Endothelial cell of umbilical vein (primary cell): ENCODE measurements at regions not wholly inside any gene's neighbourhood (a gene's known extent, or its start where the extent isn't known, plus 50 kb on each side); places are given as distances from the start of the nearest gene placed in this dataset.

Experiments used
- BruUV-seq: library from RNA; stranded (reverse); fragments of 400-500 nt; replicated peaks from 2 replicates; lab custom pipeline; 2021; lab: Mats Ljungman, UMichigan
- CTCF ChIA-PET: fragments of 300-600, 350-600 bp; sonication (Branson Sonifier 250); formaldehyde crosslinking; loops from one replicate; lab custom pipeline; 2021; ENCODE audit warnings: antibody characterized with exemption, inconsistent platforms; lab: Charles Lee
- POLR2A ChIA-PET: fragments of 300-600, 350-600 bp; sonication (Branson Sonifier 250); formaldehyde crosslinking; loops from one replicate; lab custom pipeline; 2021; ENCODE audit warnings: antibody characterized with exemption, inconsistent platforms; lab: Charles Lee
- DNase-seq: peaks from one replicate; pipeline ENCODE4 v3.0.0-alpha.2; 2011; ENCODE audit warnings: low read depth, low spot score
- FAIRE-seq: peaks from 2 replicates; lab custom pipeline; 2011; peaks lifted over from hg19 to GRCh38; lab: Jason Lieb, UNC
- H2AFZ ChIP-seq: 2 replicates; pipeline ENCODE4 v1.6.0; 2012; ENCODE audit warnings: low read depth, low read length, control low read depth, inconsistent platforms
- H3K27ac ChIP-seq: 2 replicates; pipeline ENCODE4 v1.5.1; 2011; ENCODE audit warnings: low read depth, mild to moderate bottlenecking, control low read depth, low read length, moderate library complexity; ENCODE audit not compliant: insufficient read depth
- H3K27me3 ChIP-seq, 2 experiments: 2 replicates each; pipeline versions ENCODE4 v1.6.0 to v1.6.1; 2011; ENCODE audit warnings: low read length in 2 of 2, mixed read lengths in 1 of 2; ENCODE audit not compliant: control insufficient read depth in 2 of 2, insufficient read depth in 2 of 2
- H3K36me3 ChIP-seq, 2 experiments: 2 replicates in 1 of 2; 3 replicates in 1 of 2; pipeline ENCODE4 v1.5.1; 2011; ENCODE audit warnings: low read length in 2 of 2, mild to moderate bottlenecking in 1 of 2, moderate library complexity in 1 of 2; ENCODE audit not compliant: control insufficient read depth in 2 of 2, insufficient read depth in 2 of 2; ENCODE audit errors: extremely low read depth in 1 of 2
- H3K4me1 ChIP-seq: 3 replicates; pipeline ENCODE4 v1.5.1; 2011; ENCODE audit warnings: mild to moderate bottlenecking, low read length; ENCODE audit not compliant: control insufficient read depth, insufficient read depth; ENCODE audit errors: extremely low read depth
- H3K4me2 ChIP-seq: 2 replicates; pipeline ENCODE4 v1.6.1; 2011; ENCODE audit warnings: low read length, control low read depth, mixed read lengths; ENCODE audit not compliant: insufficient read depth
- H3K4me3 ChIP-seq, 3 experiments: fragments of 200-600 bp in 1 of 3; sonication (generic), shearing (Covaris generic) in 1 of 3; replicated peaks in 1 of 3; 2 replicates each; pipeline ENCODE4 v1.5.1; 2011 to 2016; ENCODE audit warnings: control low read depth in 3 of 3, low read length in 3 of 3, mild to moderate bottlenecking in 2 of 3, inconsistent platforms in 1 of 3, low read depth in 1 of 3, moderate library complexity in 1 of 3; ENCODE audit not compliant: insufficient read depth in 1 of 3
- H3K79me2 ChIP-seq: 2 replicates; pipeline ENCODE4 v1.6.0; 2012; ENCODE audit warnings: low read length, inconsistent platforms; ENCODE audit not compliant: control insufficient read depth, insufficient read depth
- H3K9ac ChIP-seq: replicated peaks from 2 replicates; pipeline ENCODE3; 2011; ENCODE audit warnings: low read length, control low read depth; ENCODE audit not compliant: insufficient read depth; ENCODE audit errors: extremely low read depth
- H3K9me1 ChIP-seq: replicated peaks from 3 replicates; pipeline ENCODE4 v1.6.0; 2011; ENCODE audit warnings: mild to moderate bottlenecking, low read length; ENCODE audit not compliant: control insufficient read depth, insufficient read depth; ENCODE audit errors: extremely low read depth
- H3K9me3 ChIP-seq: replicated peaks from 2 replicates; pipeline ENCODE4 v1.5.1; 2012; ENCODE audit warnings: low read length, inconsistent platforms; ENCODE audit not compliant: control insufficient read depth, insufficient read depth
- H4K20me1 ChIP-seq: replicated peaks from 2 replicates; pipeline ENCODE3; 2011; ENCODE audit warnings: mild to moderate bottlenecking, low read length; ENCODE audit not compliant: control insufficient read depth, insufficient read depth; ENCODE audit errors: extremely low read depth
- EZH2 ChIP-seq: IDR thresholded peaks from 2 replicates; pipeline ENCODE4 v1.6.1; 2012; ENCODE audit warnings: borderline replicate concordance, low read depth, mild to moderate bottlenecking, moderate library complexity, low read length, inconsistent platforms; ENCODE audit not compliant: severe bottlenecking
- FOS ChIP-seq: IDR thresholded peaks from 2 replicates; pipeline ENCODE4 v1.6.1; 2011; ENCODE audit warnings: mild to moderate bottlenecking, low read length, moderate library complexity, borderline replicate concordance; ENCODE audit not compliant: insufficient read depth
- GATA2 ChIP-seq: IDR thresholded peaks from 2 replicates; pipeline ENCODE4 v1.7.0; 2011; ENCODE audit warnings: low read depth, mild to moderate bottlenecking, moderate library complexity, mixed read lengths, low read length; ENCODE audit not compliant: insufficient read length, insufficient read depth
- JUN ChIP-seq: IDR thresholded peaks from 2 replicates; pipeline ENCODE4 v1.6.1; 2011; ENCODE audit warnings: borderline replicate concordance, low read depth; ENCODE audit not compliant: insufficient read length, insufficient read depth
- MAX ChIP-seq: IDR thresholded peaks from 2 replicates; pipeline ENCODE4 v1.6.1; 2011; ENCODE audit not compliant: insufficient read depth, insufficient read length
- MYC ChIP-seq: IDR thresholded peaks from one replicate; pipeline ENCODE4 v1.6.1; 2011; ENCODE audit warnings: mild to moderate bottlenecking, low read depth, low read length
- POLR2A ChIP-seq: IDR thresholded peaks from 2 replicates; pipeline ENCODE4 v1.6.1; 2012; ENCODE audit warnings: low read depth, mild to moderate bottlenecking, control low read depth, low read length
- POLR2AphosphoS5 ChIP-seq: IDR thresholded peaks from 2 replicates; pipeline ENCODE4 v1.6.1; 2012; ENCODE audit warnings: low read depth, mild to moderate bottlenecking, control low read depth, low read length, moderate library complexity; ENCODE audit not compliant: insufficient read depth
- dilution Hi-C: fragments of 300-500 bp; cut with MboI; formaldehyde crosslinking; loops from one replicate; pipeline ENCODE4 v1.15.0; 2019; ENCODE audit warnings: low sequenced_read_pairs; ENCODE audit not compliant: extremely low pct_ligation_motif_present
- intact Hi-C: fragments of 100-400 bp; cut with micrococcal nuclease; formaldehyde crosslinking; loops from one replicate; pipeline ENCODE4 v1.10.0; 2022
- TF ChIP-seq, protein P1 (sequence below), 2 donors: IDR thresholded peaks; 1 replicate in 1 of 2; 2 replicates in 1 of 2; pipeline ENCODE4 v1.5.1; 2011; ENCODE audit warnings: low read length in 2 of 2, mild to moderate bottlenecking in 2 of 2, moderate library complexity in 2 of 2, control low read depth in 1 of 2, inconsistent platforms in 1 of 2, low read depth in 1 of 2; ENCODE audit not compliant: insufficient read depth in 1 of 2; ENCODE audit errors: extremely low read depth in 1 of 2

- no peak overlapping the region for H3K4me3 ChIP-seq
- ChIA-PET POLR2A (no interaction called here), CTCF (no interaction called here)
- no peak overlapping the region for H2AFZ ChIP-seq
- H3K9ac ChIP-seq, result no peak overlapping the region
- peaks cover 2 to 5% of the 10 kb centered on the region in 2 experiments for H3K27me3 ChIP-seq
- no peak overlapping the region for H3K27ac ChIP-seq
- no peak overlapping the region for H3K4me2 ChIP-seq
- BruUV-seq, result no TSS peak
- H3K9me3 ChIP-seq, result no peaks in the 10 kb centered on the region
- no peaks in the 10 kb centered on the region for H3K36me3 ChIP-seq
- no peaks in the 10 kb centered on the region for H4K20me1 ChIP-seq
- H3K4me1 ChIP-seq, result no peaks in the 10 kb centered on the region
- no peak for FAIRE-seq
- intact Hi-C loops, result no loop called here
- no peaks in the 10 kb centered on the region for H3K79me2 ChIP-seq
- dilution Hi-C loops, result no loop called here
- H3K9me1 ChIP-seq, result no peaks in the 10 kb centered on the region
- TF ChIP-seq EZH2, result no peak
- no peak for TF ChIP-seq MAX
- no peak for TF ChIP-seq POLR2AphosphoS5
- no peak for TF ChIP-seq GATA2
- no peak for TF ChIP-seq JUN
- TF ChIP-seq, protein P1, sequence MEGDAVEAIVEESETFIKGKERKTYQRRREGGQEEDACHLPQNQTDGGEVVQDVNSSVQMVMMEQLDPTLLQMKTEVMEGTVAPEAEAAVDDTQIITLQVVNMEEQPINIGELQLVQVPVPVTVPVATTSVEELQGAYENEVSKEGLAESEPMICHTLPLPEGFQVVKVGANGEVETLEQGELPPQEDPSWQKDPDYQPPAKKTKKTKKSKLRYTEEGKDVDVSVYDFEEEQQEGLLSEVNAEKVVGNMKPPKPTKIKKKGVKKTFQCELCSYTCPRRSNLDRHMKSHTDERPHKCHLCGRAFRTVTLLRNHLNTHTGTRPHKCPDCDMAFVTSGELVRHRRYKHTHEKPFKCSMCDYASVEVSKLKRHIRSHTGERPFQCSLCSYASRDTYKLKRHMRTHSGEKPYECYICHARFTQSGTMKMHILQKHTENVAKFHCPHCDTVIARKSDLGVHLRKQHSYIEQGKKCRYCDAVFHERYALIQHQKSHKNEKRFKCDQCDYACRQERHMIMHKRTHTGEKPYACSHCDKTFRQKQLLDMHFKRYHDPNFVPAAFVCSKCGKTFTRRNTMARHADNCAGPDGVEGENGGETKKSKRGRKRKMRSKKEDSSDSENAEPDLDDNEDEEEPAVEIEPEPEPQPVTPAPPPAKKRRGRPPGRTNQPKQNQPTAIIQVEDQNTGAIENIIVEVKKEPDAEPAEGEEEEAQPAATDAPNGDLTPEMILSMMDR (IDR thresholded peaks at IDR 0.05; ENCODE audit: extremely low read depth in 1 of 2, insufficient read depth in 1 of 2, low read depth in 1 of 2, low read length in 2 of 2), result no peak
- no peak for TF ChIP-seq MYC
- no peak for TF ChIP-seq POLR2A
- TF ChIP-seq FOS, result no peak
- DNase-seq, result no peak
Observed at GRCh38 chr12:13435235-13435933, 238.9 kb downstream of the EMP1 start.
